Choroid plexus epithelial cell (primary cell): ENCODE measurements at regions not wholly inside any gene's neighbourhood (a gene's known extent, or its start where the extent isn't known, plus 50 kb on each side); places are given as distances from the start of the nearest gene placed in this dataset.

ENCODE experiments used
- DNase-seq: peaks from one replicate; pipeline ENCODE4 v3.0.0-alpha.2; 2010; ENCODE audit warnings: low read depth
- H3K4me3 ChIP-seq: 2 replicates; pipeline ENCODE4 v1.5.1; 2011; ENCODE audit warnings: low read depth, mild to moderate bottlenecking, control low read depth, low read length, moderate library complexity
- TF ChIP-seq, protein P1 (sequence below): conservative IDR thresholded peaks from 2 replicates; pipeline ENCODE4 v1.5.1; 2011; ENCODE audit warnings: low read depth, mild to moderate bottlenecking, control low read depth, inconsistent platforms, low read length, moderate library complexity

DNA sequence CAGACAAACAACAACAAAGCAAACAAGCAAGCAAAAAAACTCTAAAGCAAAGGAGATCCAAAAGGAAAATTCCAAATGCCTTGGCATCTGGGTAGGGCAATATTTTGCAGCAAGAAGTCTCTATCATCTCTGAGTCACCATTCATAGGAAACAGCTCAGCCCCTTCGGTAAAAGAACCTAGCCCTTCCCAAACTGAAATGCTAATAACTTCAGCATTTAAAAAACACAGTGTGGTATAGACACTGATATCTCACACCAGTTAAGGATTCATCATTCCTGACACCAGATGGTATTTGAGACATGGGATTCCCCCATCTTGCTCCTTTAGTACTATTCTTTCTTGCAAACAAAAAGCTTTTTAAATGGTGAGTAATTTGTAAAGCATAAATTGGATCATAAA is 491.8 kb downstream of the TXNL1 start:
- no peak for DNase-seq
- no peak overlapping the region for H3K4me3 ChIP-seq
- TF ChIP-seq, protein P1, sequence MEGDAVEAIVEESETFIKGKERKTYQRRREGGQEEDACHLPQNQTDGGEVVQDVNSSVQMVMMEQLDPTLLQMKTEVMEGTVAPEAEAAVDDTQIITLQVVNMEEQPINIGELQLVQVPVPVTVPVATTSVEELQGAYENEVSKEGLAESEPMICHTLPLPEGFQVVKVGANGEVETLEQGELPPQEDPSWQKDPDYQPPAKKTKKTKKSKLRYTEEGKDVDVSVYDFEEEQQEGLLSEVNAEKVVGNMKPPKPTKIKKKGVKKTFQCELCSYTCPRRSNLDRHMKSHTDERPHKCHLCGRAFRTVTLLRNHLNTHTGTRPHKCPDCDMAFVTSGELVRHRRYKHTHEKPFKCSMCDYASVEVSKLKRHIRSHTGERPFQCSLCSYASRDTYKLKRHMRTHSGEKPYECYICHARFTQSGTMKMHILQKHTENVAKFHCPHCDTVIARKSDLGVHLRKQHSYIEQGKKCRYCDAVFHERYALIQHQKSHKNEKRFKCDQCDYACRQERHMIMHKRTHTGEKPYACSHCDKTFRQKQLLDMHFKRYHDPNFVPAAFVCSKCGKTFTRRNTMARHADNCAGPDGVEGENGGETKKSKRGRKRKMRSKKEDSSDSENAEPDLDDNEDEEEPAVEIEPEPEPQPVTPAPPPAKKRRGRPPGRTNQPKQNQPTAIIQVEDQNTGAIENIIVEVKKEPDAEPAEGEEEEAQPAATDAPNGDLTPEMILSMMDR, result no peak

- DNase-seq, result no peak
- TF ChIP-seq, protein P1, result no peak
These were observed 496.4 kb downstream of the TXNL1 start for GRCh38 chr18:56142001-56142400.

GRCh38 chr18:56139792-56140254 is 498.6 kb downstream of the TXNL1 start:
- TF ChIP-seq, protein P1, result no peak
- no peak overlapping the region for H3K4me3 ChIP-seq
- DNase-seq, result peak; percentile 54

More at GRCh38 chr18:56142001-56142400, 496.4 kb downstream of the TXNL1 start:
- H3K4me3 ChIP-seq, result no peak overlapping the region

GRCh38 chr18:56139372-56139771 is 499.0 kb downstream of the TXNL1 start:
- DNase-seq, result no peak
- H3K4me3 ChIP-seq, result no peak overlapping the region
- TF ChIP-seq, protein P1, result no peak

- no peak overlapping the region for H3K4me3 ChIP-seq
- TF ChIP-seq, protein P1, result no peak
- DNase-seq, result no peak
These were observed 502.3 kb downstream of the TXNL1 start for GRCh38 chr18:56136105-56136504.

- DNase-seq, result no peak
- no peak overlapping the region for H3K4me3 ChIP-seq
- TF ChIP-seq, protein P1, result no peak
These were observed 507.9 kb downstream of the TXNL1 start for GRCh38 chr18:56130481-56130880.

GRCh38 chr18:56128153-56128791 is 510.1 kb downstream of the TXNL1 start:
- TF ChIP-seq, protein P1, result no peak
- no peak overlapping the region for H3K4me3 ChIP-seq
- no peak for DNase-seq
